Activated CD4-positive, alpha-beta T cell treated with anti-CD3 and anti-CD28 coated beads, Interleukin-2, amount 50 U/mL, for 48 hours (primary cell): ENCODE measurements at regions not wholly inside any gene's neighbourhood (a gene's known extent, or its start where the extent isn't known, plus 50 kb on each side); places are given as distances from the start of the nearest gene placed in this dataset.
"Not testable (repeated sequence)": the region's sequence is repeated elsewhere in the genome, so short reads cannot be mapped to it uniquely, and the experiment has no call there.

Source experiments
- DNase-seq, 2 experiments: peaks; one replicate each; pipeline ENCODE4 v3.0.0-alpha.2; 2020

DNA sequence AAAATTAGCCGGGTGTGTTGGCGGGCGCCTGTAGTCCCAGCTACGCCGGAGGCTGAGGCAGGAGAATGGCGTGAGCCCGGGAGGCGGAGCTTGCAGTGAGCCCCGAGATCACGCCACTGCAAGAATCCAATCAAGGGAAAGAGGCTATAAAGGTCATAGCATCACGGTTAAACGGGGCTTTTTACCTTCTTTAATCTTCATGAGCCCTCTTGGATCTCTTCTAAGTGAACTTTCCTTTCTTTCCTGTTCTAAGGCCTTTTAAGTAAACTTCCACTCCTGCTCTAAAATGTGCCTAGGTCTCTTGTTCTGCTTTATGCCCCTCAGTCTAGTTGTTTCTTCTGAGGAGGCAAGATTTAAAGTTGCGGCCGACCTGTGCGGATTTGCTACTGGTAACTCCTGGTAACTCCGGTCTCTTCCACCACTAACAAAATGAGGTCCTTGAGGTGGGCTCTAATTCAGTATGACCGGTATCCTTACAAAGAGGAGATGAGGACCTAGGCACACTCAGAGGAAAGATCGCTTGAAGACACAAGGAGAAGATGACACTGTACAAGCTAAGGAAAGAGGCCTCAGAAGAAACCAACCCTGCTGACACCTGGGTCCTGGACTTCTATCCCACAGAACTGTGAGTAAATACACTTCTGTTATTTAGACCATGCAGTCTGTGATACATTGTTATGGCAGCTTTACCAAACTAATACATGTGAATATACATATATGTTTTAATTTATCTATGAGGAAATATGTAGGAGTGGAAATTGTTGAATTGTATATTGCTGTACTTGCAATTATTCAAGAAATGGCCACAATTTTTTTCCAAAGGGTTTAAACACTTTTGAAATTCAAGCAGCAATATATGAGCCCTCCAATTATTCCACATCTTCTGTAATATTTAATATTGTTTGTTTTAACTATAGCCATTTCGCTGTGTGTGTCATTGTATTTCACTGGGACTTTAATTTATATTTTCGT is 331.5 kb upstream of the CNTNAP2 start:
- no peak for DNase-seq

DNA sequence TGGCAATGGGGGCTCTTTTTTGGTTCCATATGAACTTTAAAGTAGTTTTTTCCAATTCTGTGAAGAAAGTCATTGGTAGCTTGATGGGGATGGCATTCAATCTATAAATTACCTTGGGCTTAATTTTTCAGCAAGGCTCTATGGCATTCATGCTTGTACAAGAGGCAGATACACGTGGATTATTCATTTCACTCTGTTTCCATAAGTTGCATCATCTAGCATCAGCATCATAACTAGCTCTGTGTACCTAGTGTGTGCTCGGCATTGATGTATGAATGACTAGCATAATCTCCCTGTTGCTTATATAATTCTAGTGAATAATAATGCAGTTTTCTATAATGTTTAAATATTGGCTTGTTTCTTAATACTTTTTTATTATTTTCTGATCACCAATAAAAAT is 335.2 kb upstream of the CNTNAP2 start:
- DNase-seq: not testable (repeated sequence)

GRCh38 chr7:145779140-145779539 is 337.5 kb upstream of the CNTNAP2 start:
- DNase-seq: no peak

GRCh38 chr7:145774777-145775176 is 341.8 kb upstream of the CNTNAP2 start:
- no peak for DNase-seq

- DNase-seq: no peak
These were observed 363.6 kb upstream of the CNTNAP2 start for GRCh38 chr7:145753004-145753403.

GRCh38 chr7:145737617-145738016 is 379.0 kb upstream of the CNTNAP2 start:
- DNase-seq: no peak

GRCh38 chr7:145735061-145735460 is 381.5 kb upstream of the CNTNAP2 start:
- no peak for DNase-seq

GRCh38 chr7:145732521-145732920 is 384.1 kb upstream of the CNTNAP2 start:
- no peak for DNase-seq

DNA sequence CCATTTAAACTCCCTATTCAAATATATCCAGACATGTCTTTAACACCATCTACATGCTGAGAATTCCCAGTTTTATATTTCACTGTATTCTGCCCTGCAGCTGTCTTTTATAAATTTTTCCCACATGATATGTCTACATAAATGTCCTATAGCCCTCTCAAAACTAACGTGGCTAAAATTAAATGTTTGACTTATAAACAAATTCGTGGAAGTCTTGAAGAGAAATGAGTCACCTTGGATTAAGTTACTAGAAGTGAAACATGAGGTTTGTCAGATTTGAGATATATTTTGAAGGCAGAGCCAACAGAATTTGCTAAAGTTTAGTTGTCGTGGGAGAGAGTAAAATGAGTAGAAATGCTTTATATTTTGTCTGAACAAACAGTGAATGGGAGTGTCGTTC is 386.9 kb upstream of the CNTNAP2 start:
- DNase-seq: no peak

- no peak for DNase-seq
These were observed 398.5 kb upstream of the CNTNAP2 start for GRCh38 chr7:145718129-145718528.

GRCh38 chr7:145700488-145700887 is 416.1 kb upstream of the CNTNAP2 start:
- no peak for DNase-seq

- no peak for DNase-seq
These were observed 417.9 kb upstream of the CNTNAP2 start for GRCh38 chr7:145698526-145699262.

DNA sequence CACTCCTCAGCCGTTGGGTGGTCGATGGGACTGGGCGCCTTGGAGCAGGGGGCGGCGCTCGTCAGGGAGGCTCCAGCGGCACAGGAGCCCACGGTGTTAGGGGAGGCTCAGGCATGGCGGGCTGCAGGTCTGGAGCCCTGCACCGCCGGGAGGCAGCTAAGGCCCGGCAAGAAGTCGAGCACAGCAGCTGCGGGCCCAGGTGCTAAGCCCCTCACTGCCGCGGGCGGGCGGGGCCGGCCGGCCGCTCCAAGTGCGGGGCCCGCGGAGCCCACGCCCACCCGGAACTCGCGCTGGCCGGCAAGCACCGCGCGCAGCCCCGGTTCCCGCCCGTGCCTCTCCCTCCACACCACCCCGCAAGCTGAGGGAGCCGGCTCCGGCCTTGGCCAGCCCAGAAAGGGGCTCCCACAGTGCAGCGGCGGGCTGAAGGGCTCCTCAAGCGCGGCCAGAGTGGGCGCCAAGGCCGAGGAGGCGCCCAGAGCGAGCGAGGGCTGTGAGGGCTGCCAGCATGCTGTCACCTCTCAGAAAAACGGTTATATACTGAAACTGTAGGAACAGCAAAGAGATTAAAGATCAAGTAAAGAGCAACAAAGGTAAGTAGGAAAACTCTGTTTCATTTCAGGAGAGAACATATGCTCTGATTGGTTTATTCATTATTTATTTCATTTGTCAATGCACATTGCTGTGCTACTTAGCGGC is 419.0 kb upstream of the CNTNAP2 start:
- DNase-seq: not testable (repeated sequence)

GRCh38 chr7:145696071-145696470 is 420.5 kb upstream of the CNTNAP2 start:
- no peak for DNase-seq

DNA sequence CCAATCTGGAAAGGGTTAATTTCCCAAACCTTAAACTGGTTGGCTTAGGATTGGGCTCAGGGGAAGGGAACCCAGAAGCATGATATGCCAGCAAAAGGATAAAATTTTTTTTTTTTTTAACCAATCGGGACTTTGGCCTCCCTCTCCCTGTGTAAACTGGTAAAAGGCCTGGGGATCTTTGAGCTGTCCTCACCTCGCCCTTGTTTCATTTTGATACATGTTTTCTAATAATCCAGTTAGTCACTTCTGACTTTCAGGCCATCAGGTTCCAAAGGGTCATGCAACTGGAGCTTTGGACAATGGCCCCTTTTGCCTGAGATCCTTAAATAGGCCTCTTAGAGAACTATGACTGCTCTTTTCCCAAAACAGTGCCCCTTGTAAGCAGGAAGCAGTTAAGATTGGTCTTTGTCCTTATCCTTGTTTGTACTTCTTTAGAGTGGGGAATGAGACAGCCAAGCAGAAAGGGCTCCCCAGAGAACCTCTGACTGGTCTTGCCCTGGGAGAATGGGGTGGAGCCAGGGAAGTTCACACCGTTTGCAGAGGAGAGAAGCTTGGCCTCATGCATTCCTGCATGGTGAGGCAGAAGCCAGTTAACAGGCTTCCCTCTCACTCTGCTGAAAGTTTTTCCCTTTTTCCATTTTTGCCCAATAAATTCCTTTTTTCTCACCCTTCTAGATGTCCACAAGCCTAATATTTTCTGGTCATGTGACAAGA is 424.2 kb upstream of the CNTNAP2 start:
- DNase-seq: no peak

DNA sequence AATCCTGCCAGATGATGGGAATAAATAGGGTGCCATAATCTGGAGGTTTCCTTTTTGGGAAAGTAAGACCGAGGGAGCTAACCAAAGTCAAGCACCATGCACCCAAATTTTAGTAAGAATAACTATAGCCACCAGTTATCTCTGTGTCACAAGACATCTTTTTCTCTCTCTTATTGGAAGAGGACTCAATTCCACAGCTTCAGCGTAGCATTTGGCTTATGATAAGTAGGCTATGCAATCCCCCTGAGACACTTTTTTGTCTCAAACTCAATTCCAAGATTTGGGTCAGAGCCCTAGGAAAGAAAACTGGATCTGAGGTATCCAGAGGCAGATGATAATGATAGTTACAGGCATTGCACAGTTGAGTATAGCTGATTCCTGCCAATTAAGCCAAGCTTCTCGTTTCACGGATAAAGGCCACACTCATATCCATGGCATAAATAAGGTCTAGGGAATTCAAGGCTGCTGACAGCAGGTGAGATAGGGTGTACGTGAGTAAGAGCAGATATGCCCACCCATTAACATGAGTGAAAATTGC is 425.2 kb upstream of the CNTNAP2 start:
- DNase-seq: no peak

DNA sequence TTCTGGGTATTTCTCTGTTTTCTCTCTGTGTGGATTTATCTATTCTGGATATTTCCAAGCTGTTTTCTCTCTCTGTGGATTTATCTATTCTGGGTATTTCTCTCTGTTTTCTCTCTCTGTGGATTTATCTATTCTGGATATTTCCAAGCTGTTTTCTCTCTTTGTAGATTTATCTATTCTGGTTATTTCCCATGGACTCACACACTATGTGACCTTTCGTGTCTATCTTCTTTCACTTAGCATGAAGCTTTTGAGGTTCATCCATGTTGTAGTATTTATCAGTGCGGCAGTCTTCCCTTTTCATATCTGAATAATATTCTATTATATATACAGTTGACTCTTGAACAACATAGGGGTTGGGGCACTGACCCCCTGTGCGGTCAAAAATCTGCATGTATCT is 435.0 kb upstream of the CNTNAP2 start:
- no peak for DNase-seq

DNA sequence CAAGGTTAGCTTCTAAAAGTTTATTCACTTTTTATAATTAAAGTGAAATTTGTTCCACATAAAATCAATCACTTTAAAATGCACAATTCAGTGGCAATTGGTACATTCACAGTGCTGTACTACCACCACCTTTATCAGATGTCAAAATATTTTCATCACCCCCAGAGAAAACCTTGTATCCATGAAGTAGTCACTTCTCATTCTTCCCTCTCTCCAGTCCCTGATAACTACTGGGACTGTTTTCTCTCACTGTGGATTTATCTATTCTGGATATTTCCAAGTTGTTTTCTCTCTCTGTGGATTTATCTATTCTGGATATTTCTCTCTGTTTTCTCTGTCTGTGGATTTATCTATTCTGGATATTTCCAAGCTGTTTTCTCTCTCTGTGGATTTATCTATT is 435.4 kb upstream of the CNTNAP2 start:
- DNase-seq: no peak

- DNase-seq: no peak
These were observed 450.9 kb upstream of the CNTNAP2 start for GRCh38 chr7:145665499-145666258.

GRCh38 chr7:145655666-145656065 is 460.9 kb upstream of the CNTNAP2 start:
- no peak for DNase-seq

DNA sequence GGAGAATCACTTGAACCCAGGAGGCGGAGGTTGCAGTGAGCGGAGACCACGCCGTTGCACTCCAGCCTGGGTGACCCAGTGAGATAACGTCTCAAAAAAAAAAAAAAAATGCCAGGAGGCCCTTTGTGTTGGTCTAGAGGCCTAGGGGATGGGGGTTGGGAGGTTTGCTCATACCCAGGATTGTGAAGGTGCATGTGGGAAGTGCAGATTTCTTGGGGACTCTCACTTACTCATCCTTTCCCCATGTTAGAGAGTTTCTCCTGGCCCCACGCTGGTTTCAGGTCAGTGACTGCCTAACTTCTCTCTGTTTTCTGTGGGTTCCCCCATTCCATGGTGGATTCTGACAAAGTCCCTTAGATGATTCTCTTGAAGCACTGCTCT is 471.5 kb upstream of the CNTNAP2 start:
- DNase-seq: no peak
